Fibroblast of lung (primary cell): ENCODE measurements at regions not wholly inside any gene's neighbourhood (a gene's known extent, or its start where the extent isn't known, plus 50 kb on each side); places are given as distances from the start of the nearest gene placed in this dataset.

Source experiments
- DNase-seq, 2 donors: peaks; one replicate each; pipeline versions ENCODE4 v3.0.0 to v3.0.0-alpha.2; 2010; ENCODE audit warnings: low read depth in 2 of 2
- H2AFZ ChIP-seq: 2 replicates; pipeline ENCODE4 v1.5.1; 2012; ENCODE audit warnings: low read length, control low read depth, inconsistent platforms
- H3K27ac ChIP-seq: 2 replicates; pipeline ENCODE4 v1.5.1; 2011; ENCODE audit warnings: low read length, control low read depth; ENCODE audit not compliant: insufficient read depth
- H3K27me3 ChIP-seq: 2 replicates; pipeline ENCODE4 v1.5.1; 2011; ENCODE audit warnings: mild to moderate bottlenecking, low read length; ENCODE audit not compliant: control insufficient read depth, insufficient read depth
- H3K36me3 ChIP-seq: 2 replicates; pipeline ENCODE4 v1.5.1; 2011; ENCODE audit warnings: low read length; ENCODE audit not compliant: control insufficient read depth, insufficient read depth
- H3K4me1 ChIP-seq: 2 replicates; pipeline ENCODE4 v1.5.1; 2011; ENCODE audit warnings: low read length; ENCODE audit not compliant: control insufficient read depth, insufficient read depth; ENCODE audit errors: extremely low read depth
- H3K4me2 ChIP-seq: 2 replicates; pipeline ENCODE4 v1.5.1; 2011; ENCODE audit warnings: low read length, control low read depth; ENCODE audit not compliant: insufficient read depth; ENCODE audit errors: extremely low read depth
- H3K4me3 ChIP-seq, 4 experiments: fragments of 200-600 bp in 1 of 4; sonication (generic) in 1 of 4; replicated peaks in 1 of 4; 2 replicates each; pipeline ENCODE4 v1.5.1; 2011 to 2016; ENCODE audit warnings: low read length in 4 of 4, low read depth in 3 of 4, mild to moderate bottlenecking in 3 of 4, control low read depth in 2 of 4, inconsistent platforms in 1 of 4, mixed read lengths in 1 of 4; ENCODE audit not compliant: insufficient read depth in 1 of 4; ENCODE audit errors: control extremely low read depth in 1 of 4
- H3K79me2 ChIP-seq: 2 replicates; pipeline ENCODE4 v1.5.1; 2012; ENCODE audit warnings: mild to moderate bottlenecking, low read length, inconsistent platforms; ENCODE audit not compliant: control insufficient read depth, insufficient read depth
- H3K9ac ChIP-seq: 2 replicates; pipeline ENCODE4 v1.5.1; 2011; ENCODE audit warnings: mild to moderate bottlenecking, low read length, control low read depth; ENCODE audit not compliant: insufficient read depth
- H3K9me3 ChIP-seq: 2 replicates; pipeline ENCODE4 v1.5.1; 2012; ENCODE audit warnings: low read depth, low read length; ENCODE audit not compliant: control insufficient read depth, insufficient read depth
- H4K20me1 ChIP-seq: 2 replicates; pipeline ENCODE4 v1.5.1; 2011; ENCODE audit warnings: low read length; ENCODE audit not compliant: control insufficient read depth, insufficient read depth; ENCODE audit errors: extremely low read depth
- CTCF ChIP-seq, 2 donors: IDR thresholded peaks in 1 of 2; conservative IDR thresholded peaks in 1 of 2; 1 replicate in 1 of 2; 2 replicates in 1 of 2; pipeline ENCODE4 v1.5.1; 2011 to 2012; ENCODE audit warnings: low read length in 2 of 2, control low read depth in 1 of 2, inconsistent platforms in 1 of 2, low read depth in 1 of 2, mild to moderate bottlenecking in 1 of 2
- EZH2 ChIP-seq: IDR thresholded peaks from 2 replicates; pipeline ENCODE4 v1.5.1; 2012; ENCODE audit warnings: low read length, control low read depth, mild to moderate bottlenecking; ENCODE audit errors: missing control alignments

GRCh38 chrX:129043138-129043537, 480.2 kb downstream of the SMARCA1 start:
- H3K4me2 ChIP-seq: no peak overlapping the region
- TF ChIP-seq EZH2 (no peak), CTCF (conservative IDR thresholded peaks at IDR 0.05 in 1 of 2, IDR thresholded peaks at IDR 0.05 in 1 of 2; ENCODE audit: low read depth in 1 of 2, low read length in 2 of 2) (no peak)
- DNase-seq: no peak
- no peaks in the 10 kb centered on the region for H4K20me1 ChIP-seq
- no peaks in the 10 kb centered on the region for H3K36me3 ChIP-seq
- H3K27ac ChIP-seq: no peak overlapping the region
- H3K4me3 ChIP-seq: no peak overlapping the region
- H3K4me1 ChIP-seq: no peaks in the 10 kb centered on the region
- H3K79me2 ChIP-seq: no peaks in the 10 kb centered on the region
- no peaks in the 10 kb centered on the region for H3K9me3 ChIP-seq
- no peak overlapping the region for H2AFZ ChIP-seq
- H3K27me3 ChIP-seq: no peaks in the 10 kb centered on the region
- H3K9ac ChIP-seq: no peak overlapping the region

GRCh38 chrX:129041319-129041718, 482.0 kb downstream of the SMARCA1 start:
- no peak overlapping the region for H3K27ac ChIP-seq
- no peak overlapping the region for H3K9ac ChIP-seq
- no peak overlapping the region for H3K4me2 ChIP-seq
- no peak overlapping the region for H3K4me3 ChIP-seq
- TF ChIP-seq EZH2: no peak
- no peak for TF ChIP-seq CTCF (conservative IDR thresholded peaks at IDR 0.05 in 1 of 2, IDR thresholded peaks at IDR 0.05 in 1 of 2; ENCODE audit: low read depth in 1 of 2, low read length in 2 of 2)
- H3K27me3 ChIP-seq: no peaks in the 10 kb centered on the region
- no peaks in the 10 kb centered on the region for H3K9me3 ChIP-seq
- no peak for DNase-seq
- no peaks in the 10 kb centered on the region for H4K20me1 ChIP-seq
- no peaks in the 10 kb centered on the region for H3K79me2 ChIP-seq
- H3K4me1 ChIP-seq: no peaks in the 10 kb centered on the region
- no peak overlapping the region for H2AFZ ChIP-seq
- no peaks in the 10 kb centered on the region for H3K36me3 ChIP-seq

DNA sequence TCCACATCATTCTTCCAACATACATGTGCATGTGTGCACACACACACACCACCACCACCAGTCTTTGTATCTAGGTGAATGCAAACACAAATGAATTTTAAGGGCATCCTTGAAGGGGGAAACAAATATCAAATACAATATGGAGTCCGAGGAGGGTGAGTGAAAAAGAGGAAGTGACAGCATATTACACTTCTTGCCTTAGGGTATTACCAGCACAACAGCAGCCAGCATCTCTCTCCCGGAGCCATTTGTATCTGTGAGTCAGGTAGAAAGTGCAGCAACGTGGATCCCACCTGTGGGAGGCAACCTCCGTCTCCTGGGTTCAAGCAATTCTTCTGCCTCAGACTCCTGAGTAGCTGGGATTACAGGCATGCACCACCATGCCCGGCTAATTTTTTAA, 483.2 kb downstream of the SMARCA1 start:
- no peaks in the 10 kb centered on the region for H3K36me3 ChIP-seq

More for the DNA sequence above, 483.2 kb downstream of the SMARCA1 start:
- Histone ChIP-seq H3K79me2 (no peaks in the 10 kb centered on the region), H2AFZ (no peak overlapping the region), H3K4me2 (no peak overlapping the region), H3K4me1 (no peaks in the 10 kb centered on the region), H3K27ac (no peak overlapping the region), H3K9me3 (no peaks in the 10 kb centered on the region), H4K20me1 (no peaks in the 10 kb centered on the region), H3K9ac (no peak overlapping the region), H3K27me3 (no peaks in the 10 kb centered on the region), H3K4me3 (no peak overlapping the region)
- TF ChIP-seq EZH2 (no peak), CTCF (conservative IDR thresholded peaks at IDR 0.05 in 1 of 2, IDR thresholded peaks at IDR 0.05 in 1 of 2; ENCODE audit: low read depth in 1 of 2, low read length in 2 of 2) (no peak)
- DNase-seq: no peak
